ENCODE measurements at regions not wholly inside any gene's neighbourhood (a gene's known extent, or its start where the extent isn't known, plus 50 kb on each side); places are given as distances from the start of the nearest gene placed in this dataset.
A peak's percentile ranks its signal among the peaks of the same experiment; 100 is the strongest.

DNA sequence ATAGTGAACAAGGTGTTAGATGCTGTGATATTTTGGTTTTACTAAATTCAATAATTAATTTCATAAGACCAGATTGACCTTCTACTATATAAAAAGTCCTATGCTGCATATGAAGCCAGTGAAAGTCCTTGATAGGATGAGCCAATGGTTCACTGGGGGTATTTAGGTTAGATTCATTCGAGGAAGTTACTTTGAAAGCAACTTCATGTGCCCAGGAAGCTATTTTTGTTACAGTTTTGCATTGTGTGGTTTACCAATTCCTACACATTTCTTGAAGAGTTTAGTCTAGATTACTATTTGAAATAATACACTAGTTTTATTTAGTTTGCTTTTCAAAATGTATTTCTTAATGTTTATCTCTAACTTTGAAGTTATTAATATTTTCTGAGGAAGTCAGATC, 58.5 kb upstream of the RMST start:
- Mint-ChIP-seq H3K27me3 (no peaks in the 10 kb centered on the region), H3K27ac (no peak overlapping the region), H3K4me1 (ENCODE audit: low read depth) (no peaks in the 10 kb centered on the region), H3K4me3 (no peak overlapping the region), H3K9me3 (no peaks in the 10 kb centered on the region), H3K36me3 (ENCODE audit: low read depth) (no peaks in the 10 kb centered on the region)
- CTCF ChIA-PET: interaction anchor here (0.7 kb wide), 2 partner anchors 12 to 415 kb away, joined by 3 read pairs; no protein-coding TSS in a partner anchor
- ATAC-seq: no peak
- intact Hi-C loops (cut with micrococcal nuclease): no loop called here
- DNase-seq: no peak
- POLR2A ChIA-PET: interaction anchor here (0.9 kb wide), 1 partner anchor 17 kb away, joined by 3 read pairs; no protein-coding TSS in a partner anchor
- TF ChIP-seq, protein P1, sequence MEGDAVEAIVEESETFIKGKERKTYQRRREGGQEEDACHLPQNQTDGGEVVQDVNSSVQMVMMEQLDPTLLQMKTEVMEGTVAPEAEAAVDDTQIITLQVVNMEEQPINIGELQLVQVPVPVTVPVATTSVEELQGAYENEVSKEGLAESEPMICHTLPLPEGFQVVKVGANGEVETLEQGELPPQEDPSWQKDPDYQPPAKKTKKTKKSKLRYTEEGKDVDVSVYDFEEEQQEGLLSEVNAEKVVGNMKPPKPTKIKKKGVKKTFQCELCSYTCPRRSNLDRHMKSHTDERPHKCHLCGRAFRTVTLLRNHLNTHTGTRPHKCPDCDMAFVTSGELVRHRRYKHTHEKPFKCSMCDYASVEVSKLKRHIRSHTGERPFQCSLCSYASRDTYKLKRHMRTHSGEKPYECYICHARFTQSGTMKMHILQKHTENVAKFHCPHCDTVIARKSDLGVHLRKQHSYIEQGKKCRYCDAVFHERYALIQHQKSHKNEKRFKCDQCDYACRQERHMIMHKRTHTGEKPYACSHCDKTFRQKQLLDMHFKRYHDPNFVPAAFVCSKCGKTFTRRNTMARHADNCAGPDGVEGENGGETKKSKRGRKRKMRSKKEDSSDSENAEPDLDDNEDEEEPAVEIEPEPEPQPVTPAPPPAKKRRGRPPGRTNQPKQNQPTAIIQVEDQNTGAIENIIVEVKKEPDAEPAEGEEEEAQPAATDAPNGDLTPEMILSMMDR (IDR thresholded peaks at IDR 0.05): no peak

DNA sequence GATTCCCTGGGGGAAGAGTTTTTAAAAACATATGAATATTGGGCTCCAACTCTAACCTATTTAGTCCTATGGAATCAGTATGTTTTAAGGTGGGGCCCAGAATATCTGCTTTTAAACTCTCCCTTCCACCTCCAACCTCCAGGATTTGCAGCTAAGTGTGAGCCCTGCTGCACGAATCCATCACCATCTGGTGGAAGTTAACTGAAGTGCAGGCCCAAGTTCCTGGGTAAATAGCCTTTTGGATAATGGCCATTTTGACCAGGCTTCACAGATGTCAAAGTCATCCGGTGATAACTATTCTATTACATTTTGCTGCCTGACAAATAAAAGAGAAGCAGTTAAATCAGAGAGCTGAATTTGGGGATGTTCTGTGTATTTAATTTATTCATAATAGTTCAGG, 58.1 kb upstream of the RMST start:
- H3K27ac Mint-ChIP-seq: no peak overlapping the region
- TF ChIP-seq, protein P1 (IDR thresholded peaks at IDR 0.05): peak; percentile 50
- ChIA-PET CTCF (interaction anchor here (0.7 to 0.9 kb wide), 3 partner anchors 13 to 810 kb away, joined by 3 read pairs; no protein-coding TSS in a partner anchor), POLR2A (interaction anchor here (0.9 kb wide), 1 partner anchor 17 kb away, joined by 3 read pairs; no protein-coding TSS in a partner anchor)
- ATAC-seq: no peak
- no peaks in the 10 kb centered on the region for H3K36me3 Mint-ChIP-seq (ENCODE audit: low read depth)
- peak; percentile 17 for DNase-seq
- no peaks in the 10 kb centered on the region for H3K9me3 Mint-ChIP-seq
- H3K4me3 Mint-ChIP-seq: no peak overlapping the region
- H3K27me3 Mint-ChIP-seq: no peaks in the 10 kb centered on the region
- no peaks in the 10 kb centered on the region for H3K4me1 Mint-ChIP-seq (ENCODE audit: low read depth)
- intact Hi-C loops (cut with micrococcal nuclease): no loop called here

DNA sequence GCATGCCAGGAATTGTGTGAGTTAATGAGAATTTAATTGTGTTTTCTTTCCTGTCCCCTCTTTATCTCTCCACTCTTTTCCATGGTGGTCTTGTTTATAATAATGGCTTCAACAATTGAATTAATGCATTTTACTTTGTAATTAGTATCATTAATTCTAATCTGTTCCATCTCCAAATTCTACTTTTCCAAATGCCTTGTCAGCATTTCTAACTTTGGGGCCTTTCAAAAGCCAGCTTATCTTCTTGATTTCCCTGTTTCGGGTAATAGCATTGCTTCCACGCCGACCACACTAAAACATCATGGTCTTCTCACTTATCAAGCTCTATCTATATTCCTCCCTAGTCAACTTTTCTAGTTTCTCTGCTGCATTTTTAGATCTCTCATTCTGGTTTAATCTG, 54.2 kb upstream of the RMST start:
- no peaks in the 10 kb centered on the region for H3K27me3 Mint-ChIP-seq
- H3K36me3 Mint-ChIP-seq (ENCODE audit: low read depth): no peaks in the 10 kb centered on the region
- no peak overlapping the region for H3K27ac Mint-ChIP-seq
- DNase-seq (no peak), ATAC-seq (no peak)
- intact Hi-C loops (cut with micrococcal nuclease): no loop called here
- ChIA-PET CTCF (no interaction called here), POLR2A (no interaction called here)
- no peaks in the 10 kb centered on the region for H3K4me1 Mint-ChIP-seq (ENCODE audit: low read depth)
- H3K9me3 Mint-ChIP-seq: no peaks in the 10 kb centered on the region
- no peak overlapping the region for H3K4me3 Mint-ChIP-seq
- TF ChIP-seq, protein P1 (IDR thresholded peaks at IDR 0.05): no peak

DNA sequence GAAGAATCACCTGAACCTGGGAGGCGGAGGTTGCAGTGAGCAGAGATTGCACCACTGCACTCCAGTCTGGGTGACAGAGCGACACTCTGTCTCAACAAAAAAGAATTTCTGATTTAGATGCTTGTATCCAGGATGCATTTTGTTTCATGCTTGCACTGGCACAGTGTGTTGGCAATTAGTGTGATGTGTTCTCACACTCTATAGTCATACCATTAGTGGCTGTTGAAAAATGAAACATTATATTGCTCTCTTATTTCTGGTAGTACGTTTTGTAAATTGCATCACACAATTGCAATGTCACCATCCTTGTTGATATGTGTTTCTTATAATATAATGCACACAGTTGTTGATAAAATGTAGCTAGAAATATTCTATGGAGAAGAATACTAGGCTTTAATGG, 51.3 kb upstream of the RMST start:
- H3K9me3 Mint-ChIP-seq: no peaks in the 10 kb centered on the region
- CTCF ChIA-PET: interaction anchor here (1.2 kb wide), 1 partner anchor 45 kb away, joined by 3 read pairs; no protein-coding TSS in a partner anchor
- DNase-seq (no peak), ATAC-seq (no peak)
- intact Hi-C loops (cut with micrococcal nuclease): no loop called here
- H3K27ac Mint-ChIP-seq: no peak overlapping the region
- H3K36me3 Mint-ChIP-seq (ENCODE audit: low read depth): no peaks in the 10 kb centered on the region
- H3K27me3 Mint-ChIP-seq: no peaks in the 10 kb centered on the region
- H3K4me3 Mint-ChIP-seq: no peak overlapping the region
- POLR2A ChIA-PET: no interaction called here
- no peaks in the 10 kb centered on the region for H3K4me1 Mint-ChIP-seq (ENCODE audit: low read depth)
- TF ChIP-seq, protein P1 (IDR thresholded peaks at IDR 0.05): no peak

Measured in activated CD8-positive, alpha-beta T cell treated with anti-CD3 and anti-CD28 coated beads for 36 hours (primary cell).